IPS-NIHi11 (cell line): ENCODE measurements at regions not wholly inside any gene's neighbourhood (a gene's known extent, or its start where the extent isn't known, plus 50 kb on each side); places are given as distances from the start of the nearest gene placed in this dataset.
A peak's percentile ranks its signal among the peaks of the same experiment; 100 is the strongest.
"Not testable (repeated sequence)": the region's sequence is repeated elsewhere in the genome, so short reads cannot be mapped to it uniquely, and the experiment has no call there.

Experiments
- DNase-seq: peaks from one replicate; pipeline ENCODE4 v3.0.0; 2012; ENCODE audit warnings: mixed read lengths, low spot score

DNA sequence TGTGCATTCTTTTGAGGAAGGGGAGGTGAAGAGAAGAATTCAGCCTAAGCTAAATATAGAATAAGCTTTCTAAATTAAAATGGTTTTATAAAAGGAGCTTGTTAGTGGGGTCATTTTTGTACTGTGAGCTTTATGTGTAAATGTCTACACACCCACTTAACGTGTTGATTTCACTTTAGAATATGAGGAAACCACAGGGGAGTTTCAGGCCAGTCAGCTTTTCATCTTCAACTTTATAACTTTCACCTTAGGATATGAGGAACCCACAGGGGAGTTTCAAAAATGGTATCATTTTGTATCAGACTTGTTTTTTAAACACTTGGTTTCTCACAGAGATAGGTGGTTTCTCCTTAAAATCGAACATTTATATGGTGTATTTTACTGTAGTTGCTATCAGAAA, 120.7 kb upstream of the NIPA1 start:
- not testable (repeated sequence) for DNase-seq

DNA sequence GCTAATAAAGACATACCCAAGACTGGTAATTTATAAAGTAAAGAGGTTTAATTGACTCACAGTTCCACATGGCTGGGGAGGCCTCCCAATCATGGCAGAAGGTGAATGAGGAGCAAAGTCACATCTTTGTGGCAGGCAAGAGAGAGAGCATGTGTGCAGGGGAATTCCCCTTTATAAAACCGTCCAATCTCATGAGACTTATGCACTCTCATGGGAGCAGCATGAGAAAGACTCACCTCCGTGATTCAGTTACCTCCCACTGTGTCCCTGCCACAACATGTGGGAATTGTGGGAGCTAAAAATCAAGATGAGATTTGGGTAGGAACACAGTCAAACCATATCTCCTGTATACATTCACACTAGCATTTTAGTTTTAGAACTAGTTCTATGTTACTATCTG, 101.7 kb upstream of the NIPA1 start:
- not testable (repeated sequence) for DNase-seq

DNA sequence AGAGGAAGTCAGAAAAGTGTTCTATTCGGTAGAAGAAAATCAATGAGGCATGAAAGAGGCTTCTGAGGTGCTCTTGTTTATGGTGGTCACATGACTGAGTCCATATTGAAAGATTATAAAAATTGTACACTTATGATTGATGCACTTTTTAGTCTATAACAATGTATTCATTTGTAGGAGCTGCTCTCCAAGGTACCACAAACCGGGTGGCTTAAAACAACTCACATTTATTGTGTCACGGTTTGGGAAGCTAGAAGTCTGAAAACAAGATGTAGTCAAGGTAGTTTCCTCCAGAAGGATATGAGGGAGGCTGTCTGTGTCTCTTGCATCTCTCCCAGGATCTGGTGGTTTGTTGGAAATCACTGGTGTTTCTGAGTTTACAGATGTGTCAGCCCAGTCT, 86.6 kb upstream of the NIPA1 start:
- DNase-seq: not testable (repeated sequence)

DNA sequence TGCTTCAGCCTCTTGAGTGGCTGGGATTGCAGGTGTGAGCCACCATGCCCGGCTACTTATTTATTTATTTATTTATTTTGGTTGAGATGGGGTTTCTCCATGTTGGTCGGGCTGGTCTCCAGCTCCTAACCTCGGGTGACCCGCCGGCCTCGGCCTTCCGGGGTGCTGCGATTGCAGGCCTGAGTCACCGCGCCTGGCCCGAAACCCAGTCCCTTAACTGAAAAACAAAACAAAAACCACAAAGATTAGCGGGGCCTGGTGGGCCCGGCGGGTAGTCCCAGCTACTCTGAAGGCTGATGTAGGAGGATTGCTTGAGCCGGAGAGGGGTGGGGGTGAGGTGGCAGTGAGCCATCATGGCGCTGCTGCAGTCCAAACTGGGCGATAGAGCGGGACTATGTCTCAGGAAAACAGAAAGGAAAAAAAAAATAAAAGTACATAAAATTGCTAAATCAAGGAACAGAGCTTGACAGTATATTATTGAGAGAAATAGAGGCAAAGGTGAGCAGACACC, 75.6 kb upstream of the NIPA1 start:
- DNase-seq: not testable (repeated sequence)

DNA sequence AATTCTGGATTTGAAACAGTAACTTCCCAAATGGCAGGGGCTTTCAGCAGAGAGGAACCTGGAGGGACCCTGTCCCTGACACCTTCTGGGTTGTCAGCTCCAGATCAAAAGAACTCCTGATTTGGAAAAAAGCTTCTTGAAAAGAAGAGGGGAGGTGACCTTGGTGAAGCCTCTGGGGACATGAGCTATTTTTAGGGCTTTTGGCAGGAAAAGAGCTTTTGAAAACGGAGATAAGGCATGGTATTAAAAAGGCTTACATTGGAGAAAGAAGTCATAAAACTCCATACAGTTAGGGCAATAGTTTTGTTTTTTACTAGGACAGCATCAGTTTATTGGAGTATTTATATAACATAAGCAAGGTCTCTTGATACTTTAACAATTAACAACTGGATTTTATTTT, 72.5 kb upstream of the NIPA1 start:
- not testable (repeated sequence) for DNase-seq

DNA sequence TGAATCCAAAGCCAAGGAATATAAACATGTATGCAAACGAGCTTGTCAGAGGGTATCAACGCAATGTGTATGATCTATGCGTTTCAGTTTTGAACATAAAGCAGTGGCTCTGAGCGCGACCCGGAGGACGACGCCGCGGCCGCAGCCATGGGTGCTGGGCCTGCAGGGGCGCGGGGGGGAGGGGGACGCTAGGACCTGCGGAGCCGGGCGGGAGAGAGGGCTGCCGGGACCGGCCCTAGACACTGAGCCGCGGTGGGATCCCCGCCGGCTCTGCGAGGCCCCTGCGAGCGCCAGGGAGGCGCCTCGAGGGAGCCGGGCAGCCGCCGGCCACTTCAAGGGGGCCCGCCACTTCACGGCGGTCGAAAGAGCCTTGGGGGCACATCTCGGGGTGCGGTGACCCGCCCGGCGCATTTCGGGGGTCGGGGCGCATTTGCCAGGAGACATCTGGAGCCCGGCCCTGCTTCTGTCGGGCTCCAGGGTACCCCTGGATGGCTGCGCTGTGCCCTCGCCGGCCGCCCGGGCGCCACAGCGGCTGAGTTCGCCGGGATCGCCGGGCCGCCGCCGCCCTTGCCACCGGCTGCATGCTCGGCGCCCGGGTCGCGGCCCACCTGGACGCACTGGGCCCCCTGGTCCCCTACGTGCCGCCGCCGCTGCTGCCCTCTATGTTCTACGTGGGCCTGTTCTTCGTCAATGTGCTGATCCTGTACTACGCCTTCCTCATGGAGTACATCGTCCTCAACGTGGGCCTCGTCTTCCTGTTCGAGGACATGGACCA, 71.9 kb upstream of the NIPA1 start:
- DNase-seq: peak; percentile 7

DNA sequence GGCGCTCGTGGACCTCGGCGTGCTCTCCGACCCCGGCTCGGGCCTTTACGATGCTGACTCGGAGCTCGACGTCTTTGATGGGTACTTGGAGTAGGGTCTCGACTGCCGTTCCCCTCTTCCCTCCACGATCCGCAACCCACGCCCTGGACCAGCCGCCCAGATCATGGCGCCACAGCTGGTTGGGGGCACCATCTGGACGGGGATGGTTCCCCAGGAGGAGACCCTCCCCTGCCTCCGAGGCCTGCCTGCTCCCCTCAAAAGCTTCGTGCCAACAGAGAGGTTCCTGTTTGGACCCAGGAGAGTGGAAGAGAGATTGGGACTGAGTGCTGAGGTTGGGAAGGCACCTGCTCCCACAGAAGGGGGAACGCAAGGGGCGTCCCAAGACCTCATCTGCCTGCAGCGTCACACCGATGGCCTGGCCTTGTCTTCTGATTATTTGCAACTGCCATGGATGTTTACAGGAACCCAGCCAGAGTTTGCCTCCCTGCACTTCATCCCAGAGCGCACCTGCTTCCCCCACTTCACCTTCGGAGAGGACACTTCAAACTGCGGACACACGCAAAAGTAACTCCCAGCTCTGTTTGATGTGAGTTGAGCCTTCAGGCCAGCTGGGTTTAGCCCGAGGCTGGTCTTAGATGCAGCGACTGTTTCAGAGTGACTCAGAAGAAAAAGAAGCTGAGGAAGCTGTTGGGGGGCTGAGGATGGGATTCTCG, 71.2 kb upstream of the NIPA1 start:
- not testable (repeated sequence) for DNase-seq

DNA sequence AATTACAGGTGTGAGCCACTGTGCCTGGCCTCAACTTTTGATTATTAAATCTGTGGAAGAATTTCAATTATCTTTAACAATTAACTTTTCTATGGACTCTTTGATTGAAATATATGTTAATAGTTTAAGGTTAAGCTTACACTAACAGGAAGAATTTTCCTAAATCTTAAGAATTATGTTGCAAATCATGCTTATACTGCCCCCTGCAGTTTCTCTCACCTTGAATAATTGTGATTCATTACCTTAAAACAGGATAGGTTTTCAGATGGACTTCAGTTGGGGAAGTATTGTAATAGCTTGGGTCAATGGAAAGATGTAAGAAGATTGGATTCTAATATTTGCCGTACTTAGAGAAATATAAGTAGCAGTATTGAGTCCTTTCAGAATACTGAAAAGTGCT, 66.5 kb upstream of the NIPA1 start:
- DNase-seq: not testable (repeated sequence)

DNA sequence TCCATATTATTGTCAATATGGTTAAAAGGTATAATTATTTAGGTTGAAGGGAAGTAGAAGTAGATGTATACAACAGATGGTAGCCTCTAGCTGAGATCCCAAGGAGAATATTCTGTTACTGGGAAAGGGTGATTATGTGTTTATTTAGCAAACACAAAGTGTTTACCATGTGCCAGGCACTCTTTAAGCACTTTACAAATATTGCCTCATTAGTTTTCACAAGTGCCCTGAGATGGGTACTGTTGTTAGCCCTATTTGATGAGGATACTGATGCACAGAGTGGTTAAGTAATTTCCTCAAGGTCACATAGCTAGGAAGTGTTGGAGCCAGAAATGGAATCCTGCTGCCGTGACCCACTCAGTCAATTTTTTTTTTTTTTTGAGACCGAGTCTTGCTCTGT, 60.3 kb upstream of the NIPA1 start:
- DNase-seq: not testable (repeated sequence)

DNA sequence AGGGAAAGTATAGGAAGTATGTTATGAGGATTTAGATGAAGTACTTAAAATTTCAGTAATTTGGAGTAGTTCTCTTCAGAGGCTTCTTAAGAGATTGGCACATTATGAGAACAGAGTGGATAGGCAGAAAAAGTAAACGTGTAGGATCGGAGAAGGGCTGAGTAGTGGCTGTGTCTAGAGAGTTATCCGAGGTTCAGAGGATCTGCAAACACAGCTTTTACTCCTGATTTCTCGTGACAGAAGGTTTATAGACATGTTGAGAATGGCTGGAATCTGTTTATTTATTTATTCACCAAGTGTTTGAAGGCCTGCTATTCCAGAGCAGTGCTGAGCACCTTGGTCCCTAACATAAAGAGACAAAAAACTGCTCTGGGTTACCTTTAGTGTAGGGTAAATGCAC, 51.4 kb upstream of the NIPA1 start:
- not testable (repeated sequence) for DNase-seq

DNA sequence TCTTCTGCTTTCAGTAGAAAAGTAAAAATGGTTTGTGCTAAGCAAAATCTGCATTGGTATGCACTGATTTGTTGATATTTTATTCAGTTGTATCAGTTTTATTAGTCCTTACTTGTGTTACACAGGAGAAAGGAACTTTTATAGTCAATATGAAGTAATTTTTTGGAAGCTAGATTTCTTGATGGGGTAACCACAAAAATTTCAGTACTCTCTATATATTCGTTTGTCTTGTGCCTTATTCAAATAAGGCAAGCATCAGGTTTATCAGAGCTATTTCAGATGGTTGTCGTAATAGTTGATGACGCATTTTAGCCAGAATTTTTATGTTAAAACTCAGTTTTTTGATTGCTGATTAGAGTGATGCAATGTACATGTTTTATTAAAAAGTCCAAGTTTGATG, 50.7 kb upstream of the NIPA1 start:
- DNase-seq: no peak

DNA sequence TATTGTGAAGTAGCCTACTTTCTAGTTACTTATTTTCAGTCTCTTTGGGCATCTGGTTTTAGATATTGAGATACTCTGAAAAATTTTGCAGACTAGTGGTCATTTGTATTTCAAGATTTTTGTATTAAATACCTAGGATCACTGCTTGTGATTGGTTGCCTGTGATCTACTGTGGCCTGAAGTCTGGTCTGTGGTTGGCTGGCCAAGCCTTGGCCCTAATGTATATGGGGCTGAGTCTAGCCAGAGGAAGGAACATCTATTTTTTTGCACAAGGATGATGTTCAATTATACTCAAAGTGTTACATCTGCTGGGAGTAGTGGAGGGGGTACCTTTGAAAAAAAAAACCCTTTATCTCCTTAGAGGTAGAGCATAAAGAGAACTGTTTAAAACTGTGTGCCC, 50.2 kb upstream of the NIPA1 start:
- not testable (repeated sequence) for DNase-seq
